NB4 (cell line): ENCODE measurements at regions not wholly inside any gene's neighbourhood (a gene's known extent, or its start where the extent isn't known, plus 50 kb on each side); places are given as distances from the start of the nearest gene placed in this dataset.

ENCODE experiments used
- CTCF ChIP-seq: IDR thresholded peaks from one replicate; pipeline ENCODE4 v1.5.1; 2012; ENCODE audit warnings: low read depth, low read length
- MAX ChIP-seq: IDR thresholded peaks from 2 replicates; pipeline ENCODE4 v1.6.1; 2011; ENCODE audit warnings: low read depth, low read length
- MYC ChIP-seq: IDR thresholded peaks from 2 replicates; pipeline ENCODE4 v1.6.1; 2011; ENCODE audit warnings: low read depth, low read length
- POLR2A ChIP-seq: IDR thresholded peaks from 2 replicates; pipeline ENCODE4 v1.6.1; 2011; ENCODE audit warnings: mild to moderate bottlenecking; ENCODE audit not compliant: insufficient read length; ENCODE audit errors: extremely low read depth

- TF ChIP-seq CTCF (no peak), POLR2A (no peak), MYC (no peak), MAX (no peak)
Measured at GRCh38 chr6:93820465-93821082, 401.2 kb upstream of the EPHA7 start.
